T-helper 1 cell treated with Interleukin-12 subunit alpha and Interleukin-12 subunit beta and Interleukin-4 antibody, amounts not matched to agents 30 ng/mL and 1 ng/mL, for 36 hours (primary cell): ENCODE measurements at regions not wholly inside any gene's neighbourhood (a gene's known extent, or its start where the extent isn't known, plus 50 kb on each side); places are given as distances from the start of the nearest gene placed in this dataset.

ENCODE experiments used
- intact Hi-C: fragments of 100-400 bp; cut with micrococcal nuclease; formaldehyde crosslinking; loops from one replicate; pipeline ENCODE4 v1.15.1; 2024

DNA sequence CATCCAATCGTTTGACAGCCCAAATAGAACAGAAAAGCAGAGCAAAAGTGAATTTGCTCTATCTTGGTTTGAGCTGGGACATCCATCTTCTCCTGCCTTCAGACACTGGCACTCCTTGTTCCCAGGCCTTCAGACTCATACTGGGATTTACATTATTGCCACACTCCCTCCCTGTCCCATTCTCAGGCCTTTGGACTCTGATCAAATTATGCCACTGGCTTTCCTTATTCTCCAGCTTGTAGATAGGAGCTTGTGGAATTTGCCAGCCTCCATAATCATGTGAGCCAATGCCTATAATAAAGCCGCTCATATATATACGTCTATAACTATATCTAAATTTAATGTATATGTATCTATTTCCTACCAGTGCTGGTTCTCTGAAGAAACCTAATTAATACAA lies 568.3 kb upstream of the KIRREL3 start:
- intact Hi-C loops: no loop called here

DNA sequence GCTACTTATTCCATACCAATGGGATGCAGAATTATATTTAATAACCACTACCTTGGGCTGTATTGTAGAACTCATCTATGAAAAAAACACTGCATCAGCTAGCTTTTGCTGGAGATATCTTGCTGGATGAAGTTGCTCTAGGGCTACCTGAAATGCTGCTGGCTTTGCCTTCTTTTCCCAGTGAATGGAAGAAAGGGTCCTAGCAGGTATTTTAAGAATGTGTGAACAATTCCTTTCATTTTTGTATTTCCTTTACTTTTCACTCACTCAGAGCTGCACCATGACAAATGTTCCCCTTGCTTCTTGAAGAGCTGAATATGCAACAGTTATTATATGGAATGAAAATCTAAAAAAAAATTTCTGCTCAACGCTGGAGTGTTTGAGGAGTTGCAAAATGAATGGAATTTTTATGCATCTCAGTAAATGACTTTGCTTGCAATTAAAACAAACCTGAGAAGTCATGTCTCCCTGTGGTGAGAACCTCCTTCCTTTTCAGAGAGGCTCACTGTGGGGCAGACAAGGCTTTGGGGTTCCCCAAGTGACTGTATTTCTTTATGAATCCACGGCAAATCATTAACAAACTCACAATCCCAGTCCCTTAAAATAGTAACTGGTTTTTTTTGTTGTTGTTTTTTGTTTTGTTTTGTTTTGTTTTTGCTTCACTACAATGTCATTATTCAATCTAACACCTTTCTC lies 566.8 kb upstream of the KIRREL3 start:
- intact Hi-C loops: no loop called here

DNA sequence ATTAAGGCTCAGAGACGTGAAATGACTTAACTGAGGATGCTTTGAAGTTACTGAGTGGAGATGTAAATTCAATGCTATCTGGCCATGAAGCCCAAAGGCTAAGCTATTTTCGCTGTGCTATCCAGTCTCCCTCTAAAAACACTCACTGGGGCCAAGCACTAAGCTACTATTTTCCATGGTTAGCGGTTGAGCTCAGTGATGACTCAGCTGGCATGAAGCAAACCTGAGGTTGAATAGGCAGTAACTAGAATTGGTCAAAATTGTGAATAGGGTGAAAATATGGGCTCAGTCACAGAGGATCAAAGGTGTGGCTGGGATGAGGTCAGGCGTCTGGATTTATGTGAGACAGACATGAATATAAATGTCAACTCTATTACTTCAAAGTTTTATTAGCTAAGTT lies 564.2 kb upstream of the KIRREL3 start:
- intact Hi-C loops: no loop called here

DNA sequence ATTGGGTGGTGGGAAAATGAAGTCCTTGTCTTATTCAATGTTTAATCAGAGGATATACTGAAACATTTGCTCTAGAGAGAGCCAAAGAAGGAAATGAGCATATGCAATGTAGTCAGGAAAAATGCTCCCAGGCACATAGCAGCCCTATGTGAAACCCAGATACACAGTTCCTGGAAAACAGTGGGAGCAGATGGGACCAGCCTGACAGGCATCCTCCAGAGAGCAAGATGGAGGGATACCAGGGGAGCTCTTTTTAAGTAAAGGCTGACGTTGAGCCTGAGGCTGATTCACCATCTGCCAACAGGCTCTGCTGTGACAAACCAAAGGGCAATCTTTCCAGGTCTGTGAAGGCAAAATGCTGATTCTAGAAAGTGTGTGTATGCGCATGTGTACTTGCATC lies 559.4 kb upstream of the KIRREL3 start:
- intact Hi-C loops: no loop called here

DNA sequence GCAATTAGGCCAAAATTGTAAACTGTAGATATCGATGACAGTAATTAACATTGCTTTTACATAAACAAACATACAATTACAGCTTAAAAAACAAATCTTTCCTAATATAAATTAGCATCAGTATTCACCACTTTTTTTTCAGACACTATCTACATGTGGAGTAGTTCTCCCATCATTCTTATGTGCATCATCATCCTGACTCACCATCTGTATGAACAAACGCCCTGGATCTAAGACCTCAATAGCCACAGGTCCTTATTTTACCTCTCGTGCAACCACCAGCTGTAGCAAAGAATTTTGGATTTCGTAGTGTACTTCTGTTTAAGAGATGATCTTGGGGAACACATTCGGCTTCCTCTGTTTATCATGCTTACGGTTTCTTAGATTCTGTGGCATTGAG lies 551.9 kb upstream of the KIRREL3 start:
- intact Hi-C loops: no loop called here

DNA sequence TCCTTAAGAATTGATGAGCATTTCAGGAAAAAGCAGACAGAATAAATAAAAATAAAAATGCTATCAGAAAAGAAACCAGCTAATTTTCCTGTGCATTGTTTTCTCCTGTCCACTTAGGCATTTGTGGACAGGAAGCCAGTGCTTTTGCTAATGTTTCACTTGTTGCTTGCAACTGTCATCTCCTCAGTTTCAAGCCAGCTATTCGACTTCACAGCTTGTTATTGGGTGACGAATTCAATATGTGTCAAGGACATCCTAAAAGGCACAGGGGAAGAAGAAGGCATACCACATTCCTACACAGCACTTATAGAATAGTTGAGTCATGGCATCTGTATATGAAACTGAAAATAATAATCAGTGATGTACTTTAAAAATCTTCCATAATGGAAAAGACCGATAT lies 530.6 kb upstream of the KIRREL3 start:
- intact Hi-C loops: no loop called here

DNA sequence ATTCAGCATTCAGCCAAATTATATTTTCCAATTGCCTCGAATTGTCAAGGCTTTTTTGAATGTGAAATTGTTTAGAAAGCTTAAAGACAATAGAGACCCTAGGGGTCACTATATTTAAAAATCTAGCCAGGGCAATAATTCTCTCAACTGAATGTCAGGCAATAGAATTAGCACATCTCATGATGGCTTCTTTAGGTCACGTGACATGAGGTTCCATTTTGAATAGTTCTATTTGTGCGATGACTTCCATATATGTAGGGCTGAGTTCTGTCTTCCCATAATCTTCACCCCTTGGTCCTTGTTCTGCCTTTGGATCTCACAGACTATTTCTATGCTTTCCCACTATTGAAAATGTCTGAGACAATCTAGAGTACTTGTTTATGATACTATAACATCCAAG lies 527.7 kb upstream of the KIRREL3 start:
- intact Hi-C loops: no loop called here

DNA sequence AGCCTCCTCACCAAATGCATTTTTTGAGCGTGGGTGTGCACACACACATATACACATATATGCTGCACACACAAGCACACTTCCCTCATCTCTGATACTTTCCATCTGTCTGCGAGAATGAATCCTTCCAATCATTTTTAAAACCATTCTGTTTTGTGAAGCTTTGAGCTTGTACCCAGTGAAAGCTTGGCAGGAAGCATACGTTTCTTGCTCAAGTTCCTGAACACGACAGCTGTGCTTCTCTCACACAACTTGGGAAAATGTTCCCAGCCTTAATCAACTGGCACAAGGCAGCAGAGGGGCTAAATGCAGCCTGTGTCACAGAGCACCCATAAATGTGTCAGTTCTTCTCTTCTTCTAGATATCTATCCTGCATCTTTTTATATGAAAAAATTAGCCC lies 524.0 kb upstream of the KIRREL3 start:
- intact Hi-C loops: no loop called here

DNA sequence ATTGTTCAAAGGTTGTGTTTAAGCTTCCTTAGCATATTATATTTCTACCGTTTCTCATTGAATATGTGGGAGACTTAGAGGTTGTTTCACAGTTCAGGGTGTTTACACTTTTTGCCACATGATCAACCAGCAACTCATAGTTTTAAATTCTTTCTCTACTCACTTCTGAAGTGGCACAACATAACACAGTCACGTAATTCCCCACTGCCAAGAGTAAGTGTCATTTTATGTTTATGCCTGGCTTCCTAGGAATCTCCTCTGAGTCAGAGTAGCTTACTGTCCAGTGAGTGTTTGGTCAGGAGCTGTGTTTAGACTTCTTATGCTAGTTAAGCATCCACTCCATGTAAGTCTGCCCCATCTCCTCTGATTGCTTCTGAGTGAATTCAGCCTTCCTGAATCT lies 520.8 kb upstream of the KIRREL3 start:
- intact Hi-C loops: no loop called here

DNA sequence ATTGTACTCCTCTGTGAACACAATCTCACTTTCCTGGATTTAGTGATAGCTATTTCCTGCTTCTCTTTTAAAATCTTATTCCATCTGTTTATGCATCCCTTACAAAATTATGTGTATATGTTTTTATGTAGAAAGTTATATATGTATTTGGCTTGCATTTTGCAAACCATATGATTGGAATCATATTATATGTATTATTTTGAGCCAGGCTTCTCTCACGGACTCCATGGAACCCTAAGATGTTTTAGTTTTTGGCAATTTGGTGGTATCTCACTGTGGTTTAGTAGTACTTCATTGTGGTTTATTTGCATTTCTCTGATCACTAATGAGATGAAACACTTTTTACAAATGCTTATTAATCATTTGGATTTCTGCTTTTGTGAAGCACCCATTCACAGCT lies 507.3 kb upstream of the KIRREL3 start:
- intact Hi-C loops: no loop called here

DNA sequence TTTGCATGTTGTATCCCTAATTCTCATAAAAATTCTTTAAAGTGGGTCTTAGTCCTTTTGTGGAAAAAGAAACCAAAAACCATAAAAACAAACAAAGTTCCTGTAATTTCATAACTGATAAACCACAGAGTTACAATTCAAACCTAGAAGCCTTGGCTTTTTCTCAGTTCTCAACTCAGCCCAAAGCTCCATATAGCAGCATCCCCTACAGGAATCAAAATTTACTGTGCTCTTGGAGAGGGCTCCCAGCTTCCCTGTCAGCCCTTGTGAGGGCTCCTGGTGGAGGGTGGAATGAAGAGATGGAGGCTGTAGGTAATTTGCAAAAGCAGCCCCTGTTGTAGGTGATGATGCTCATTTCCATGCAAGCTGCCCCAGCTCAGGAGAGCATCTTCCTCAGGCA lies 506.1 kb upstream of the KIRREL3 start:
- intact Hi-C loops: no loop called here

DNA sequence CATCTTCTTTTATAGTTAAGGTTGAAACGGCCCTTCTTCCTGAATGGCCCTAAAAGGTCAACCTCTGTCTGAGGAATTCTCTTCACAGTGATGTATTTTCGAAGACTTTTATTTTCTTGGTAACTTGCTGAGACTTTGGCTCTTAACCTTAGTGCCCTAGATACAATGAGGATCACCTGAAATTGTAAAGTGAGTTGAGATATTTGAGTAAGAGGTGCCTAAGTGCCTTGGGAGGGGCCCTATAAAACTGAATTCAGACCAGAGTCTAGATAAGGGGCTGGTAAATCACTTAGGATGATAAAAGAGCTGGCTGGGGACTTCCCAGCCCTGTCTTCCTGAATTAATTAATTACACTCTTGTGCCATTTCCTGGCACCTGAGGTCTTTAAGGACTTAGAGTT lies 505.6 kb upstream of the KIRREL3 start:
- intact Hi-C loops: no loop called here

DNA sequence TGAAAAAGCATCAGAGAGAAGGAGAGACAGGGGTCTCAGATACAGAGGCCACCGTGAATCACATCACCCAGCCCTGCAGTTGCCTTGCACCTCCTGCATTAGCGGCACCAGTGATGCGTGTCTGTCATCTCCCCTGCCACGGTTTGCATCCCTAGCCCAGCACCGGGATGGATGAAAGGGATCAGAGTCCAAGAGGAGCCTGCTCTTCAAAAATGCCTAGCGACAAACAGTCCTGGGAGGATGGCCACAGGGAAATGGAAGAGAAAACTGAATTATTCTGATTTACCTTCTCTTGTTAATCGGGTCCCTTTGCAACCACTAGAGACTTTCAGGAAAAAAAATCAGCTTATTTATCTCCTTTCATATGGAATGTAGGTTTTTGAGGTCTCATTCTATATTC lies 495.6 kb upstream of the KIRREL3 start:
- intact Hi-C loops: no loop called here

DNA sequence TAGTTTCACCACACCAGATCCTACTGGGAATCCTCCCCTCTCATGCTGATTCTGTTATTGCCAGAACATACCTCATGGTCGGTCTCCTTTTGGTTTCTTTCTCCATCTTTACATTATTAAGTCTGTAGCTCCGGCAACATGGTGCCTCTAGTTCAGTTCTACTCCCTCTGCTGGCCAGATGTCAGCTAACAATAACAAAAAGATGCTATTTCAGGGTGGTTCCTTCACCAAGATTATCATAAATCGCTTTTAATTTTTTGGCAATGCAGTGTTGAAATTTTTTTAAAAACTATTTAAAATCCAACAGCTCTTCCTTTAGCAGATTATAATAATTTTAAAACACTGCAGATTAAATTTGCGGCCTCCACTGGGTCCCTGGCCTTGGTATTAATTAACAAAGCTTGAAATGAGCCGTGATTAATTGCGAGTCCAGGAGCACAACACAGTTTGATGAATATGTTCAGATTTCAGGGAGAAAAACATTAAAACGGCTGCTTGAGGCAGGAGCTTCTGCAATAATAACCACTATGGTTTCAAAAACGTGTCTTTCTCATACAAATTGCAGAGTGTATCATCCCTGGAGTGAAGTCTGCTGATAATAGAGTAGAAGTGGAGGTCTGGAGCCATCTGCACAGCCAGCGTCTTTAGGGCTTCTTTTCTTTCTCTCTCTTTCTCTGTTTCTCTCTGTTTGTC lies 492.9 kb upstream of the KIRREL3 start:
- intact Hi-C loops: no loop called here

DNA sequence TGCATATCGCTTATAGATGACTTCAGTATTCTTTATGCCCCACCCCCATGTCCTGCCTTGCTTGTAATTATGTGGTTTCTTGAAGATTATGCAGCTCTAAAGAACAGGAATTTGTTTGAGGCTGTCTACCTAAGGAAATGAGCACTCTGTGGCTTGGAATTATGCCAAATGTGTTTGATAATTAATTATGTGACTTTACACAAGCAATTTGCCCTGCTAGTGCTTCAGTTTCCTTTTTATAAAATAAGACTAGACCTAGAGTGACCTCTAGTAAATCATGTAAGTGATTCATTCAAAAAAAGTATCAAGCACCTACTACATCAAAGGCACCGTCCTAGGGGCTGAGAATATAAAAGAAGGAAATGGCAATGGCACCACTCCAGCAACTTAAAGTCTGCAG lies 491.5 kb upstream of the KIRREL3 start:
- intact Hi-C loops: no loop called here

DNA sequence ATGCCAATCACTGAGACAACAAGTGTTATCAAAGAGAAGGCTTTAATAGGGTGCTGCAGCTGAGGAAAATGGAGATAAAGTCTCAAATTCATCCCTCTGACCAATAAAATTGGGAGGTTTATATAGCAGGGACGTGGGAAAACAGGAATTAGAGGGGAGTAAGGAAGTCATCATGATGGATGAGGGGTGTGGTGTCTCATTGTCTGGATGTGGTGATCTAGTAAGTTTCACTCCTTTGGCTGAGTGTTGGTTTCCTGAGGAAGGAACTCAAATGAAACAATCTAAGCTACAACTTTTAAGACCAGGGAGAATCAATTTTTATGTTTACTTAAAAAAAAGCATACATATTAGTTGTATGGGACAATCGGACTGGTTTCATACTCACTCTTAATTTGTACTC lies 491.0 kb upstream of the KIRREL3 start:
- intact Hi-C loops: no loop called here

DNA sequence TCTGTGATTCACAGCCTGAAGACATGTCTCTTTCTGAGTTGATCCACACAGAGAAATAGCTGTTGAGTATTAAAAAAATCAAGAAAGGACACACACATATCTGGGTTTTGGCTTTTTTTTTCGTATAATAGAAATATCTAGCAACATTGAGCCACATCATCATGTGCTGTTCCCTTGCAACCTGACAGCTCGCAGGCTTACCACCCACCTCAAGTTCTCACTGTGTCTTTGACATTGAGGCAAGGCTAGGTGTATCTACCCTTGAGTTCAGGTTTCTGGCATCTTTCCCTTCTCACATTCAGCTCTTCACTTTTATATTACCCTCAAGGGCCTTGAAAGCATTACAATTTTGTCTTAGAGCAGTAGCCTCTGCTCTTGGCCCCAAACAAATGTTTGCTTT lies 490.3 kb upstream of the KIRREL3 start:
- intact Hi-C loops: no loop called here

DNA sequence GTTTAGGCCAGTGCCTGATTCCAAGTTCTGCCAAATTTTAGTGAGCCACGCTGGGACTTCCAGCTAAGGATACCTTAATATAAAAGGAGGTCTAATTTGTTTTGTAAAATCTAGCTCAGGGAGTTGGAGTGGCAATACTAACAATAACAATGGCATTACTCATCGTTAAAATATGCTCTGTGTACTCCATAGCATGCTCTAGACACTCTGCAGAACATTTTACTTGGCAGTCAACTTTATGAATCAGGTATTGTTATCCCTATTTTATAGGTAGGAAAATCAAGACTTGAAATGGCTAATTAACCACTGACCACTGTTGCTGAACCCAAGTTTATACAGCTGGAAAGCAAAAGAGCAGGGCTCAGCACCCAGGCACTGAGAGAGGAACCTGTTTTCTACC lies 485.0 kb upstream of the KIRREL3 start:
- intact Hi-C loops: no loop called here

DNA sequence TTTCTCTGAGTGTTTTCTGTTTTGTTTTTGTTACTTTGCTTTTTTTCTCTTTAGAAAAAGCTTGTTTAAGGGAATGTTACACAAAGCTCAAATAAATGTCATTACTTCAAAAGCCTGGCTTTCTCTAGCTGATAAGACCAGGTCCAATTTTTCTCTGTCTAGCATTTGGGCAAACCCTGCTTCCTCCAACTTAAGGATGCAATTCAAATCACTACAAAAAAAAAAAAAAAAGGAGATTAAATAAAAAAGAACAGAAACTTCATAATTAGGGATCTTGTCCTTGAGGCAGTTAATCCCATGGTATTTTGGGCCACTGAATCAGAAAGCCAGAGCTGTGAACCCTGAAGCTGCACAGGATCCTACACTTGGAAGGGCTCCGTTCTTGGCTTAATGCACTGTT lies 480.8 kb upstream of the KIRREL3 start:
- intact Hi-C loops: no loop called here

DNA sequence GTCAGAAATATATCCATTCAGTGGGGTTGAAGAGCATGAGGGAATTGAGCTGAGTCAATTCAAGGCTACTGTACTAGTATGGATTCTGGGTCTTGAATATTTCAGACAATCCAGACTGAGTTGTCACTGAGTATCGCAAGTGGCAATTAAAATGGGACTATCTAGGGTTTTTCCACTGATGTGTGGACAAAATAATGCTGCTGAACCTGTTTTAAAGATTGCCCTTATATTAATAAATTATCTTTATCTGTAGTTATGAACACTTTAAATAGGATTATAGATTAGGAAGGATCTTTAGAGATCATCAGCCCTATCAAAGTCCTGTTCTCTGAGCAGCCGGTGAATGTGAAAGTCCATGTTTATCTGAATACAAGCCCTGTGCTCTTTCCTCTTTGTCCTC lies 478.3 kb upstream of the KIRREL3 start:
- intact Hi-C loops: no loop called here

DNA sequence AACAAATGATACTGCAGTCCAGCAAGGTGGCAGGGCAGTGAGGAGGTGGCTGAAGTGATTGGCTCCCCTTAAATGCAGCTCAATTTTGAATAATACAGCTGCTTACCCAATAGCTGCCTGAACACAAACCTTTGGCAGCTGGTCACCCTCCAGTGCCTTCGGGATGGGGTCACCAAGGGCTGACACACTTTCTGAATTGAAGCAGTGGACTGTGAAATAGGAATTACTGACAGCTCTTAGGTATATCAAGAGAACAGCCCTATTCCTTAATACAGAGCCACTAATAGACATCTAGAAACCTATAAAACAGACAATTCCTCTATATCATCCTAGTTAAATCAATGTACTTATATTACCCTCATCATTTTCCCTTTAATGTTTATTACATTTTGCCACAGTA lies 474.2 kb upstream of the KIRREL3 start:
- intact Hi-C loops: no loop called here

DNA sequence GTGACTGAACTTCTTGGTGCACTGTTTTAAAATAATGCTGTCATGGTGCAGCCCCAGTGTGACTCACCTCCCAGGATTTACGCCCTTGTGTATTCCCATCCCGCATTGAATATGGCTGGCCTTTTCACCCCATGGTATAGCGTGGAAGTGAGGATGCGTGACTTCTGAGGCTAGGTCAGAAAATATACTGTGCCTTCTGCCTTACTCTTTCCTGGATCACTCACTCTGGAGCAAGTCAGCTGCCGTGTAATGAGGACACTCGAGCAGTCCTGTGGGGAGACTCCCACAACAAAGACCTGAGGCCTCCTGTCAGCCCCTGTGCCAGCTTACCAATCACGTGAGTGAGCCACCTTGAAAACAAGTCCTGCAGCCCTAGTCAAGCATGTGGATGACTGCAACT lies 471.9 kb upstream of the KIRREL3 start:
- intact Hi-C loops: no loop called here

DNA sequence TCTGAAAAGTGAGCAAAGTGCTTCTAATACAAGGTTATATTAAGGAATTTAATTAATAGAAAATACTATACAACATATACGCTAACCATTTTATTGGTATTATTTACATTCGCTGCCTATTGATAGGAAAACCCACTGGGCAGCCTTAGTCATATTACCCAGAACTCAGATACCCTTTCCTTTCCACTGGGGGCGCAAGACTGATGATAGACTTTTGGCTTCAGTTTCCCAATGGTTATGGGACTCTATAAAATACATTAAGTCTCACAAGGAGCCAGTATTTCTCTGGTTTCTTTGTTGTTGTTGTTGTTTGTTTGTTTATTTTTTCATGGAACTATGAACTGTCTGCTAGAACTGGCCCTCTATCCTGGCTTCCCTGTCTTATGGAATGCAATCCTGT lies 471.1 kb upstream of the KIRREL3 start:
- intact Hi-C loops: no loop called here
